Effector memory CD8-positive, alpha-beta T cell (primary cell): ENCODE measurements at regions not wholly inside any gene's neighbourhood (a gene's known extent, or its start where the extent isn't known, plus 50 kb on each side); places are given as distances from the start of the nearest gene placed in this dataset.

ENCODE experiments used
- ATAC-seq: fragments of 150-1000 bp; cut with Tn5 transposase; replicated peaks from 2 replicates; pipeline ENCODE4 v1.10.0; 2021; ENCODE audit warnings: mild to moderate bottlenecking, moderate library complexity
- DNase-seq, 3 experiments: peaks; one replicate each; pipeline ENCODE4 v3.0.0; 2021
- H3K27ac Mint-ChIP-seq, 2 donors: one replicate each; pipeline ENCODE4 v1.8.0; 2022; ENCODE audit warnings: mild to moderate bottlenecking in 2 of 2, mixed read lengths in 2 of 2, moderate library complexity in 2 of 2
- H3K27me3 Mint-ChIP-seq, 2 donors: one replicate each; pipeline ENCODE4 v1.8.0; 2022; ENCODE audit warnings: mixed read lengths in 2 of 2
- H3K36me3 Mint-ChIP-seq: one replicate; pipeline ENCODE4 v1.8.0; 2022; ENCODE audit warnings: mild to moderate bottlenecking, moderate library complexity, mixed read lengths; ENCODE audit not compliant: insufficient read depth
- H3K4me1 Mint-ChIP-seq, 2 donors: one replicate each; pipeline ENCODE4 v1.8.0; 2022; ENCODE audit warnings: low read depth in 2 of 2, mixed read lengths in 2 of 2
- H3K4me3 Mint-ChIP-seq, 2 donors: one replicate each; pipeline ENCODE4 v1.8.0; 2022; ENCODE audit warnings: mild to moderate bottlenecking in 2 of 2, mixed read lengths in 2 of 2, moderate library complexity in 2 of 2
- H3K9me3 Mint-ChIP-seq, 2 donors: one replicate each; pipeline ENCODE4 v1.8.0; 2022; ENCODE audit warnings: mixed read lengths in 2 of 2

- Mint-ChIP-seq H3K9me3 (no peaks in the 10 kb centered on the region), H3K27ac (no peak overlapping the region), H3K36me3 (no peaks in the 10 kb centered on the region), H3K27me3 (peaks cover 6 to 10% of the 10 kb centered on the region in 2 donors), H3K4me3 (no peak overlapping the region), H3K4me1 (no peaks in the 10 kb centered on the region)
- DNase-seq: no peak
- ATAC-seq: no peak
Observed at GRCh38 chr1:168949672-168950071, 156.8 kb upstream of the ATP1B1 start.

- Mint-ChIP-seq H3K9me3 (peaks cover 0 to 2% of the 10 kb centered on the region in 2 donors), H3K4me1 (no peaks in the 10 kb centered on the region), H3K4me3 (no peak overlapping the region), H3K27me3 (peaks cover 22 to 43% of the 10 kb centered on the region in 2 donors), H3K27ac (no peak overlapping the region), H3K36me3 (no peaks in the 10 kb centered on the region)
- DNase-seq (no peak), ATAC-seq (no peak)
Observed at GRCh38 chr1:168957818-168958217, 148.7 kb upstream of the ATP1B1 start.

DNA sequence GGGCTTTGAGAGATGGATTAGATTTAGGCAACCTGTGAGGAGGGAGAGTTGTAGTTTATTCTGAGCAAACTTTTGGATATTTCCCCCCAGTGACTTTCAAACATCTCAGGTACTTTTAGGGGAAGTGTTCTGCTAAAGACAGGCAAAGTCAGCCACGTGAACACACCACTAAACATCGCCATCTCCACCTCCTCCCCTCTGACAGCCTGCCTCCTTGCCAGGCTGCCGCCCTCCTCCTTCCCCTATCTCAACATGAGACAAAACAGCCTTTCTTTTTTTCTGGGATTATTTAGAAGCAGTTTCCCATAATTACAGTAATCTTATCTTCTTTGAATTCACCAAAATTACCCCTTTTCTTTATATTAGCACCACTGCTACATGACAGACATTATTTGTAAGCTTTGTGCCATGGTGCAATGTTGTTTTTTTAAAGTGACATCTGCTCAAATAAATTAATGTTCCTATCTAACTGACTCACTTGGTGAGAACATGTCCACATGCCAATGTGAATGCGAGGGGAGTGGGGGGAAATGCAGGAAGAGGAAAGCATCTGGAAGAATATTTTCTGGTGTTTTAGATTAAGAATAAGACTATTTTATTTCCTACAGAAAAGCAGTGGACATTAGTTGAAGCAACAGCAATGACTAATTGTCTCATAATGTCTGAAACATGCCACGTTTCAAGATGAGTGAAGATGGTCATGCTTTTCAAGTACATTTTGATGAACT is 147.8 kb upstream of the ATP1B1 start:
- ATAC-seq: no peak
- Mint-ChIP-seq H3K27me3 (peaks cover 22 to 43% of the 10 kb centered on the region in 2 donors), H3K4me1 (no peaks in the 10 kb centered on the region), H3K27ac (no peak overlapping the region), H3K4me3 (no peak overlapping the region), H3K36me3 (no peaks in the 10 kb centered on the region), H3K9me3 (peaks cover 0 to 2% of the 10 kb centered on the region in 2 donors)
- no peak for DNase-seq

DNA sequence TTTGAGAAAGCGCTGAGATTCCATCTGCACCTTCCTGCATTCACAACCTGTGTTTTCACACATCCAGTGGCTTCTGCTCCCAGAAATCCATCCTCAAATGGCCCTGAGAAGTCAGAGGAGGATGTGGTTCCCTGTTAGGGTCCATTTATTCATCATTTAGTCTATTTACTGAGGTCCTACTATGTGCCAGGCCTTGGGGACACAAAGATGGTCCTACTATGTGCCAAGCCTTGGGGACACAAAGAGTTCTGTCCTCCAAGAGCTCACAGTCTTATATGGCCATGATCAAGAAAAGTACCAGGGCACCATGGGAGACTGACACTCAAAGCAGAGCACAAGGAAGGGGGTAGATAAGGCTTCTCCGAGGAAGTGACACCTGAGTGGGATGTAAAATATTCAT is 147.1 kb upstream of the ATP1B1 start:
- Mint-ChIP-seq H3K9me3 (peaks cover 0 to 2% of the 10 kb centered on the region in 2 donors), H3K27ac (no peak overlapping the region), H3K4me1 (peaks cover 0 to 2% of the 10 kb centered on the region in 2 donors), H3K36me3 (no peaks in the 10 kb centered on the region), H3K4me3 (no peak overlapping the region), H3K27me3 (peaks cover 22 to 43% of the 10 kb centered on the region in 2 donors)
- DNase-seq (no peak), ATAC-seq (no peak)

DNA sequence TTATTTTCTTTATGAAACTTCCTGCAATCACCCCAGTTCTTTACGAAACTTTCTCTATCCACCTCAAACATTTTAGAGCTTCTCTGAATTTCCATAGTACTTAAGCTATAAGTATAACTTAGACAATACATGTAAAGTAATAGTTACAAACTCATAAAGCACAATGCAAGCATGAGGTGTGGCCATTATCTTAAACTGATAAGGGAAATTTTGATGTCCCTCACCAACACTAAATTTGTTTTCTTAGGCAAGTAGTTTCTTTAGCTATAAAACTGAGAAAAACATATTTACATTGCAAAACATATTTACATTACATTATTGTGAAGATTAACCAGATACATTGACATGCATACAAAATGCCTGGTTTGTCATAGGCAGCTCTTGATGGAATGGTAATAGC is 146.4 kb upstream of the ATP1B1 start:
- DNase-seq: no peak
- H3K4me3 Mint-ChIP-seq: no peak overlapping the region
- H3K27me3 Mint-ChIP-seq: peaks cover 22 to 43% of the 10 kb centered on the region in 2 donors
- H3K27ac Mint-ChIP-seq: no peak overlapping the region
- ATAC-seq: no peak
- no peaks in the 10 kb centered on the region for H3K36me3 Mint-ChIP-seq
- H3K4me1 Mint-ChIP-seq: peaks cover 0 to 2% of the 10 kb centered on the region in 2 donors
- H3K9me3 Mint-ChIP-seq: peaks cover 0 to 2% of the 10 kb centered on the region in 2 donors

GRCh38 chr1:168960595-168960994 is 145.9 kb upstream of the ATP1B1 start:
- no peak for DNase-seq
- H3K27me3 Mint-ChIP-seq: peaks cover 22 to 43% of the 10 kb centered on the region in 2 donors
- no peak overlapping the region for H3K4me3 Mint-ChIP-seq
- H3K36me3 Mint-ChIP-seq: no peaks in the 10 kb centered on the region
- H3K9me3 Mint-ChIP-seq: peaks cover 0 to 2% of the 10 kb centered on the region in 2 donors
- H3K4me1 Mint-ChIP-seq: peaks cover 0 to 2% of the 10 kb centered on the region in 2 donors
- no peak overlapping the region for H3K27ac Mint-ChIP-seq
- no peak for ATAC-seq

GRCh38 chr1:168963601-168964000 is 142.9 kb upstream of the ATP1B1 start:
- Mint-ChIP-seq H3K27ac (no peak overlapping the region), H3K36me3 (no peaks in the 10 kb centered on the region), H3K27me3 (peaks cover 12 to 28% of the 10 kb centered on the region in 2 donors), H3K4me3 (no peak overlapping the region), H3K4me1 (peaks cover 0 to 2% of the 10 kb centered on the region in 2 donors), H3K9me3 (peaks cover 0 to 2% of the 10 kb centered on the region in 2 donors)
- DNase-seq (no peak), ATAC-seq (no peak)

GRCh38 chr1:168964478-168964877 is 142.0 kb upstream of the ATP1B1 start:
- Mint-ChIP-seq H3K27ac (peak overlapping the region in 1 of 2 donors; percentile 21), H3K9me3 (peaks cover 0 to 2% of the 10 kb centered on the region in 2 donors), H3K4me3 (no peak overlapping the region), H3K36me3 (no peaks in the 10 kb centered on the region), H3K4me1 (peaks cover 0 to 2% of the 10 kb centered on the region in 2 donors), H3K27me3 (peaks cover 12 to 24% of the 10 kb centered on the region in 2 donors)
- ATAC-seq (no peak), DNase-seq (no peak)

- Mint-ChIP-seq H3K4me1 (peaks cover 0 to 2% of the 10 kb centered on the region in 2 donors), H3K36me3 (no peaks in the 10 kb centered on the region), H3K4me3 (no peak overlapping the region), H3K9me3 (peaks cover 0 to 2% of the 10 kb centered on the region in 2 donors), H3K27ac (no peak overlapping the region), H3K27me3 (peaks cover 4 to 16% of the 10 kb centered on the region in 2 donors)
- ATAC-seq (no peak), DNase-seq (no peak)
Observed at GRCh38 chr1:168966217-168966616, 140.3 kb upstream of the ATP1B1 start.

GRCh38 chr1:168966636-168967035 is 139.9 kb upstream of the ATP1B1 start:
- Mint-ChIP-seq H3K4me3 (no peak overlapping the region), H3K27me3 (peaks cover under 1 to 12% of the 10 kb centered on the region in 2 donors), H3K4me1 (peaks cover 0 to 2% of the 10 kb centered on the region in 2 donors), H3K27ac (no peak overlapping the region), H3K36me3 (no peaks in the 10 kb centered on the region), H3K9me3 (no peaks in the 10 kb centered on the region)
- ATAC-seq (no peak), DNase-seq (no peak)

DNA sequence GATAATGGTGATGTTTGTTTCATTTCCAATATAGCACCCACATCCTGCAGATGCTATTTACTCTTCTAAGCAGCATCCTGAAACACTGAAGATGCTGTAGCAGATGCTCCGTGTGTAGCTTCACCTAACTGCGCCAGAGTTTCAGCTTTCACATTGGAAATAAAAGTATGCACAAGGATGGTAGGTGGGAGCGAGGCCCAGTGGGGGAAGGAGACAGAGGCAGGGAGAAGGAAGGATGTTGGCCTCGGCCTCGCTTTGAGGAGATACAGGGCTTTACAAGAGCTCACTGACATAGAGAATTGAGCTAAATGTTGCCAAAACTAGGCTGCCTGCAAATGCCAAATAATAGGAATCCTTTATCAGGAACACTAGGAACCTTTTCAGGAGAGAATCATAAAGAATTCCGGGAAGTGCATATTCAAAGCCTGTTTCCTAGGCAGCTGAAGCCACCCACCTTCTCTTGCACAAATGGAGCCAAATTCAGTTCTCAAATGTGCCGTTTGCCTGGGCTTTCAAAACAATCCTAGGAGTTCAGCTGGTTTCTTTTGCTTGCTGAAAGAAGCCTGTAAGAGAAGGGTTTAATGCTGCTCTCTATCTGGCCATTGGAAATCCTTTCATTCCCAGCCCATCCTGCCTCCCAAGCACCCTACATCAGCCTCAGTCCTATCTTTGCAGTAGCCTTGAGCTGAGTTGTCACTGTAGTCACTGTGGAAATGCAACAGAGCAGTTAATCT is 135.4 kb upstream of the ATP1B1 start:
- Mint-ChIP-seq H3K27ac (peak overlapping the region in 1 of 2 donors; percentile 32), H3K4me3 (no peak overlapping the region), H3K4me1 (no peaks in the 10 kb centered on the region), H3K9me3 (no peaks in the 10 kb centered on the region), H3K36me3 (no peaks in the 10 kb centered on the region), H3K27me3 (peaks cover 0 to 9% of the 10 kb centered on the region in 2 donors)
- ATAC-seq (no peak), DNase-seq (no peak)

DNA sequence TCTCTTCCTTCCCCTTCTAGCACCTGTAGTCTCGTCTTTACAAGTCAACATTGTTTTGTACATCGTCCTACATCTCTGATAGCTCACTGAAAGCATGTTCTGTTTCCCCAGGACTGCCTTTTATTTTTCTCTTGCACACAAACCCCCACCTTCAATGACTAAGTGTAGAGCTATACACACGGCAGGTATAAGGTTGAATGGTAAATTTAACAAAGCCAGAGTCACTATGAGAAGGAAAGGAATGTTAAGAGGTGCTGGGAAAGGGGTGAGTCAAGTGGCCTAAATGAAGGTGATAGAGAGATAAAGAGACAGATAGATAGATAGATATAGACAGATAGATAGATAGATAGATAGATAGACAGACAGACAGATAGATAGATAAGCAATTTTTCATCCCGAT is 134.3 kb upstream of the ATP1B1 start:
- Mint-ChIP-seq H3K27ac (peak overlapping the region in 1 of 2 donors; percentile 17), H3K4me3 (no peak overlapping the region), H3K4me1 (no peaks in the 10 kb centered on the region), H3K9me3 (no peaks in the 10 kb centered on the region), H3K27me3 (peaks cover 0 to 9% of the 10 kb centered on the region in 2 donors), H3K36me3 (no peaks in the 10 kb centered on the region)
- DNase-seq: no peak
- ATAC-seq: no peak

DNA sequence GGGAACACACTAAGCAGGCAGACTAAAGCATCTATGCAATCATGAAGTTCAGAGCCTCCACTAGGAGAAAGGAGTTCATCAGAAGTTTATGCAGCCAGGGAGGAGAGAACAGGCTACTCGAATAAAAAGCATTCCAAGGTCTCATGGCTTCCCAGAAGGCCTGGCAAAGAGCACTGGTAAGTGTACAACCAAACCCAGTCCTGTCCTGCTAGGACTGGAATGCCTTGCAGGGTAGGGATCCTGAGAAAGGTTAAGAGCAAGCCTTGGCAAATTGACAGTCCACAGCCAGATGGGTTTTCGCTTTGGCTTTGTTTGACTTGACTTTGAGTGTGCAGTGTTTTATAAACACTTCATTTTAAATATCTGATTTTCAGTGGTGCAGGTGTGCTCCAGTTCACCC is 133.6 kb upstream of the ATP1B1 start:
- no peaks in the 10 kb centered on the region for H3K4me1 Mint-ChIP-seq
- H3K4me3 Mint-ChIP-seq: no peak overlapping the region
- H3K27me3 Mint-ChIP-seq: peaks cover 0 to 9% of the 10 kb centered on the region in 2 donors
- H3K9me3 Mint-ChIP-seq: no peaks in the 10 kb centered on the region
- ATAC-seq (no peak), DNase-seq (no peak)
- no peaks in the 10 kb centered on the region for H3K36me3 Mint-ChIP-seq
- H3K27ac Mint-ChIP-seq: peak overlapping the region in 1 of 2 donors; percentile 17

DNA sequence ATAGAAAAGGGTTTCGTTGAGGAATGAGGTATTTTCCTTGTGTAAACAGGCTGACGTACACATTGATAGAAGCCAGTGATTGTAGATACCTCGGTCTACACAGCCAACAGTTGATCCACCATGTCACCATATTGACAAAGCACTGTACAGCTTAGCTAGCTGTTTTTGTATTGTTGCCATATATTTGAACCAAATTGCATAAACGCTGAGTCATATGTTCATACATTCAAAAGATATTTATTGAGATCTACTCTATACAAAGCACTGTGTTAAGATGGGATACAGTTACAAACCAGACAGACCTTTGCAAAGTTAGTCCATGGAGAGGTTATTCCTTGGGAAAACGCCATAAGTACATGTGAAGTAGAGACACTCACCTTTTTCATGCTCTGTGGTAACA is 132.4 kb upstream of the ATP1B1 start:
- H3K27ac Mint-ChIP-seq: no peak overlapping the region
- H3K9me3 Mint-ChIP-seq: peaks cover 0 to 2% of the 10 kb centered on the region in 2 donors
- peaks cover 0 to 9% of the 10 kb centered on the region in 2 donors for H3K27me3 Mint-ChIP-seq
- H3K4me1 Mint-ChIP-seq: no peaks in the 10 kb centered on the region
- ATAC-seq: no peak
- no peaks in the 10 kb centered on the region for H3K36me3 Mint-ChIP-seq
- DNase-seq: no peak
- H3K4me3 Mint-ChIP-seq: no peak overlapping the region
